Subcutaneous abdominal adipose tissue (tissue), 5 donors: ENCODE measurements at regions not wholly inside any gene's neighbourhood (a gene's known extent, or its start where the extent isn't known, plus 50 kb on each side); places are given as distances from the start of the nearest gene placed in this dataset.
"Not testable (repeated sequence)": the region's sequence is repeated elsewhere in the genome, so short reads cannot be mapped to it uniquely, and the experiment has no call there.

Source experiments
- H3K27ac ChIP-seq: one replicate; pipeline ENCODE4 v1.7.0; 2013; ENCODE audit warnings: low read depth, mild to moderate bottlenecking, inconsistent platforms, low read length, moderate library complexity
- H3K27me3 ChIP-seq, 5 donors: one replicate each; pipeline ENCODE4 v1.7.0; 2013; ENCODE audit warnings: low read length in 5 of 5, inconsistent platforms in 1 of 5; ENCODE audit not compliant: control insufficient read depth in 5 of 5, insufficient read depth in 4 of 5
- H3K36me3 ChIP-seq, 5 donors: one replicate each; pipeline ENCODE4 v1.7.0; 2013; ENCODE audit warnings: low read length in 5 of 5; ENCODE audit not compliant: control insufficient read depth in 5 of 5, insufficient read depth in 5 of 5
- H3K4me1 ChIP-seq, 5 donors: one replicate each; pipeline ENCODE4 v1.7.0; 2013; ENCODE audit warnings: low read length in 5 of 5, mild to moderate bottlenecking in 3 of 5, moderate library complexity in 1 of 5; ENCODE audit not compliant: control insufficient read depth in 5 of 5, insufficient read depth in 5 of 5
- H3K4me3 ChIP-seq, 5 donors: one replicate each; pipeline ENCODE4 v1.7.0; 2013; ENCODE audit warnings: low read length in 5 of 5, low read depth in 1 of 5
- H3K9ac ChIP-seq, 5 donors: one replicate each; pipeline ENCODE4 v1.7.0; 2013; ENCODE audit warnings: low read length in 5 of 5, mild to moderate bottlenecking in 4 of 5, moderate library complexity in 3 of 5
- H3K9me3 ChIP-seq, 5 donors: one replicate each; pipeline ENCODE4 v1.7.0; 2013; ENCODE audit warnings: low read length in 5 of 5; ENCODE audit not compliant: control insufficient read depth in 5 of 5
- donor health status: healthy.
- donor health status: healthy.
- donor health status: healthy.
- donor health status: healthy.
- donor health status: healthy.

- Histone ChIP-seq H3K9ac (no peak overlapping the region), H3K36me3 (no peaks in the 10 kb centered on the region), H3K9me3 (no peaks in the 10 kb centered on the region), H3K27me3 (no peaks in the 10 kb centered on the region), H3K4me1 (peaks cover 0 to 27% (median 20%) of the 10 kb centered on the region in 5 donors), H3K4me3 (no peak overlapping the region), H3K27ac (no peak overlapping the region)
These were observed 196.0 kb upstream of the NR3C1 start for GRCh38 chr5:143599474-143599873.

- H3K27ac ChIP-seq, result no peak overlapping the region
- H3K9me3 ChIP-seq, result no peaks in the 10 kb centered on the region
- no peak overlapping the region for H3K9ac ChIP-seq
- no peak overlapping the region for H3K4me3 ChIP-seq
- peaks cover 0 to 26% (median 19%) of the 10 kb centered on the region in 5 donors for H3K4me1 ChIP-seq
- H3K27me3 ChIP-seq, result no peaks in the 10 kb centered on the region
- no peaks in the 10 kb centered on the region for H3K36me3 ChIP-seq
These were observed 193.3 kb upstream of the NR3C1 start for GRCh38 chr5:143596824-143597223.

- no peak overlapping the region for H3K27ac ChIP-seq
- H3K4me1 ChIP-seq, result peaks cover 0 to 11% (median 5%) of the 10 kb centered on the region in 5 donors
- no peaks in the 10 kb centered on the region for H3K27me3 ChIP-seq
- H3K36me3 ChIP-seq, result no peaks in the 10 kb centered on the region
- H3K4me3 ChIP-seq, result no peak overlapping the region
- H3K9ac ChIP-seq, result no peak overlapping the region
- no peaks in the 10 kb centered on the region for H3K9me3 ChIP-seq
These were observed 191.7 kb upstream of the NR3C1 start for GRCh38 chr5:143594902-143595818.

GRCh38 chr5:143593723-143594122, 190.2 kb upstream of the NR3C1 start:
- H3K4me1 ChIP-seq, result peaks cover 0 to 11% (median 5%) of the 10 kb centered on the region in 5 donors
- no peaks in the 10 kb centered on the region for H3K27me3 ChIP-seq
- no peaks in the 10 kb centered on the region for H3K9me3 ChIP-seq
- no peak overlapping the region for H3K27ac ChIP-seq
- H3K9ac ChIP-seq, result no peak overlapping the region
- no peak overlapping the region for H3K4me3 ChIP-seq
- H3K36me3 ChIP-seq, result no peaks in the 10 kb centered on the region

GRCh38 chr5:143592648-143593047, 189.2 kb upstream of the NR3C1 start:
- peaks cover 0 to 11% (median 5%) of the 10 kb centered on the region in 5 donors for H3K4me1 ChIP-seq
- no peak overlapping the region for H3K4me3 ChIP-seq
- H3K27me3 ChIP-seq, result no peaks in the 10 kb centered on the region
- no peak overlapping the region for H3K27ac ChIP-seq
- H3K9ac ChIP-seq, result no peak overlapping the region
- no peaks in the 10 kb centered on the region for H3K36me3 ChIP-seq
- no peaks in the 10 kb centered on the region for H3K9me3 ChIP-seq

GRCh38 chr5:143588933-143589662, 185.6 kb upstream of the NR3C1 start:
- Histone ChIP-seq H3K9me3 (no peaks in the 10 kb centered on the region), H3K4me1 (peaks cover 0 to 11% (median 5%) of the 10 kb centered on the region in 5 donors), H3K9ac (no peak overlapping the region), H3K36me3 (no peaks in the 10 kb centered on the region), H3K27ac (no peak overlapping the region), H3K4me3 (no peak overlapping the region), H3K27me3 (no peaks in the 10 kb centered on the region)

- H3K4me3 ChIP-seq, H3K36me3 ChIP-seq, H3K9me3 ChIP-seq, H3K27me3 ChIP-seq, H3K27ac ChIP-seq, H3K9ac ChIP-seq: not testable (repeated sequence)
- H3K4me1 ChIP-seq, result peaks cover 0 to 11% (median 5%) of the 10 kb centered on the region in 5 donors
These were observed 184.6 kb upstream of the NR3C1 start for GRCh38 chr5:143588121-143588520.

GRCh38 chr5:143586781-143587362, 183.4 kb upstream of the NR3C1 start:
- no peak overlapping the region for H3K4me3 ChIP-seq
- no peaks in the 10 kb centered on the region for H3K9me3 ChIP-seq
- H3K36me3 ChIP-seq, result no peaks in the 10 kb centered on the region
- no peak overlapping the region for H3K27ac ChIP-seq
- H3K27me3 ChIP-seq, result no peaks in the 10 kb centered on the region
- H3K9ac ChIP-seq, result no peak overlapping the region
- peaks cover 0 to 7% (median 2%) of the 10 kb centered on the region in 5 donors for H3K4me1 ChIP-seq

- no peak overlapping the region for H3K27ac ChIP-seq
- H3K9ac ChIP-seq, result no peak overlapping the region
- no peak overlapping the region for H3K4me3 ChIP-seq
- no peaks in the 10 kb centered on the region for H3K9me3 ChIP-seq
- no peaks in the 10 kb centered on the region for H3K27me3 ChIP-seq
- no peaks in the 10 kb centered on the region for H3K36me3 ChIP-seq
- H3K4me1 ChIP-seq, result peaks cover 0 to 7% (median 2%) of the 10 kb centered on the region in 5 donors
These were observed 182.5 kb upstream of the NR3C1 start for GRCh38 chr5:143585970-143586369.

GRCh38 chr5:143583409-143583808, 179.9 kb upstream of the NR3C1 start:
- Histone ChIP-seq H3K9me3 (no peaks in the 10 kb centered on the region), H3K27ac (no peak overlapping the region), H3K4me1 (peaks cover 0 to 3% (median 0%) of the 10 kb centered on the region in 5 donors), H3K36me3 (no peaks in the 10 kb centered on the region), H3K9ac (no peak overlapping the region), H3K27me3 (no peaks in the 10 kb centered on the region), H3K4me3 (no peak overlapping the region)
